Fibroblast of skin of abdomen (primary cell): ENCODE measurements at regions not wholly inside any gene's neighbourhood (a gene's known extent, or its start where the extent isn't known, plus 50 kb on each side); places are given as distances from the start of the nearest gene placed in this dataset.

ENCODE experiments used
- DNase-seq: peaks from one replicate; pipeline ENCODE4 v3.0.0-alpha.2; 2013

DNA sequence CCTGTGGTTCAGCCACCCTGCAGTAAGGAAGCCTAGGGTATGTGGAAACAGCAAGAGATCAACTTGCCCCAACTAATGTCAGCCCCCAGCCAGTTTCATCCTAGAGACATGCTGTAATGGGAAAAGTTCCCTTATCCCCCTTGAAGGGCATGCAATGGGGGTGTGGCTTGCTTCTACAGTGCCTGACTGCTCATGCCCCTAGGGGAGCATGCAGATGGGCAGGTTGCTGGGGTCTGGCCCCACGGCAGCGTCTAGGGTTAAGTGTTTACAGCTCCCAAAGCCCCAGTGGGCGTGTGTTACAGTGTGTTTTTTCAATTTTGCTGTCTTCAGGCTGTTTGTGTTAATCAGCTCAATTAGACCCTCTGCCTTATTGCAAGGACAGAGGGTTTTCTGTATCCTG lies 1105.9 kb downstream of the AMY1C start:
- no peak for DNase-seq

DNA sequence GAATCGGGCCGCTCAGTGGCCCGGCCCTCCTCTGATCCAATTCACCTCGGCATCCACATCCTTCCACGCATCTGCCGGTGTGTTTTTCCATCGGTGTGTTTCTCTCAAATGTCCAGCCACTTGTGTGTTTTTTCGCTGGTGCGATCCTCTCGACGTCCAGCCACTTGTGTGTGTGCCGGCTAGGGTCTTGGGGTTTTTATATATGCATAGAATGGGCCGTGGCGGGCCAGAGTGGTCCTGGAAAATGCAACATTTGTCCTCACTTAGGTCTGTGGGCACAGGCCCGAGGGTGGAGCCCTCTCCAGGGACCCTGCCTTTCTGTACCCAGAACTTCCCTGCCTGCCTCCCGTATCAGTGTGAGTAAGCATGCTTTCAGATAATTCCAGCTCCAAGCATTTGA lies 1106.4 kb downstream of the AMY1C start:
- DNase-seq: no peak

DNA sequence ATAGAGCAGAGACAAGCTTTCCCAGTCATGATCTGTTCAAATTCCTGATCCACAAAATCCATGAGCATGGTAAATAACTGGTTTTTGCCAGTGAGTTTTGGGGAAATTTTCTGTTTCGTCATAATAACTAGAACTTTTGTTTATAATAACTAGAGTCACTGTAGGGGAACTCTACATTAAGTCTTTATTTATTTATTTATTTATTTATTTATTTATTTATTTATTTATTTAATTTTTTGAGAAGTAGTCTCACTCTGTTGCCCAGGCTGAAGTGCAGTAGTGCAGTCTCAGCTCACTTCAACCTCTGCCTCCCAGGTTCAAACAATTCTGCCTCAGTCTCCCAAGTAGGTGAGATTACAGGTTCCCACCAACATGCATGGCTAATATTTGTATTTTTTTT lies 1106.8 kb downstream of the AMY1C start:
- DNase-seq: no peak

DNA sequence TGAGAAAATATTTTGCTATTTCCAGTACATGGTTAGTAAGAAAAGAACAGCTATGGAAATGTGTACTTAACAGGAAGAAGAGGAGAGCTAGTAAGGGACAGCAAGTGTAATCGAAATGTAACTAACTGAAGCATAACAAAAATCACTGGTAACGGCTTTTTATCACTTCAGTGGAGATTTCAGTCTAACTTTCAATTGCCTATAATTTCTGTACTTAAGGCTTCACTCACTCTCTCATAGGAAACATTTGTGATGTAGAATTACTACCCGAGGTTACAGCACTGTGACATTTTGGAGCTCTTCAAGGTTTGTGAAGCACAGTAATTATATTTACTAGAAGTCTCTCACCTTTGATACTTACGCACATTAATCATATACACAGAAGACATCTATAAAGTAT lies 1119.1 kb downstream of the AMY1C start:
- DNase-seq: no peak

DNA sequence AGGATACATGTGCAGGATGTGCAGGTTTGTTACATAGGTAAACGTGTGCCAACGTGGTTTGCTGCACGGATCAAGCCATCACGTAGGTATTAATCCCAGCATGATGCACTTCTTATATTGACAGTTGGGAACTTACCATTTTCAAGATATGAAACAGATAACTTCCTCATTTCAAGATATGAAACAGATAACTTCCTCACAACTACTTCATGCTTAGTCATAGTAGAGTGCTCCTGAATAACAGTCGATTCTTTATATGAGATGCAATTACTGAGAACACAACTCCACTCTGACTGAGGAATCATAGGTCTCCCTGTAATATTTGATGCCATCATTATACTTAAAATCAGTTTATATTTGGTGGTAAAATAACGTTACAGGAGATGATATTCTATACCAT lies 1124.3 kb downstream of the AMY1C start:
- no peak for DNase-seq

DNA sequence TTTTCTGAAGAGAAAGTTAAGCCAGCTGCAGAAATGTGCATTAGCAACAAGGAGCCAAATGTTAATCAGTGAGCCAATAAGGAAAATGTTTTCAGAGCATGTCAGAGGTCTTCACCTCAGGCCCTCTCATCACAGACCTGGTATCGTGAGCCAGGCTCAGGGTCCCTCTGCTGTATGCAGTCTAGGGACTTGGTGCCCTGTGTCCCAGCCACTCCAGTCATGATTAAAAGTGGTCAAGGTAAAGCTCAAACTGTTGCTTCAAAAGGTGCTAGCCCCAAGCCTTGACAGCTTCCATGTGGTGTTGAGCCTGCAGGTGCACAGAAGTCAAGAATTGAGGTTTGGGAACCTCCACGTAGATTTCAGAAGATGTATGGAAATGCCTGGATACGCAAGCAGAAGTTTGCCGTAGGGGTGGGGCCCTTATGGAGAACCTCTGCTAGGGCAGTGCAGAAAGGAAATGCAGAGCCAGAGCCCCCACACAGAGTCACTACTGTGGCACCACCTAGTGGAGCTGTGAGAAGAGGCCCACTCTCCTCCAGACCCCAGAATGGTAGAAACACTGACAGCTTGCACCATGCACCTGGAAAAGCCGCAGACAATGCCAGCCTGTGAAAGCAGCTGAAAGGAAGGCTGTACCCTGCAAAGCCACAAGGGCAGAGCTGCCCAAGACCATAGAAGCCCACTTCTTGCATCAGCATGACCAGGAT lies 1128.7 kb downstream of the AMY1C start:
- DNase-seq: no peak

DNA sequence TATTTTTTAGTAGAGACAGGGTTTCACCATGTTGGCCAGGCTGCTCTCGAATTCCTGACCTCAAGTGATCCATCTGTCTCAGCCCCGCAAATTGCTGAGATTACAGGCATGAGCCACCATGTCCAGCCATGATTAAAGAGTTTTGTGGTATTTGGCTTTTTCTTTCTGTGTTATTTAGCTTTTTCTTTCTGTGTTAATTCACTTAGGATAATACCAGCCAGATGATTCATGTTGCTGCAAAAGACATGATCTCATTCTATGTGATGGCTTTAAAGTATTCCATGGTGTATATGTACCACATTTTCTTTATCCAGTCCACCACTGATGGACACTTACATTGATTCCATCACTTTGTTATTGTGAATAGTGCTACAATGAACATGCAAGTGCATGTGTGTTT lies 1135.2 kb downstream of the AMY1C start:
- peak; percentile 10 for DNase-seq

DNA sequence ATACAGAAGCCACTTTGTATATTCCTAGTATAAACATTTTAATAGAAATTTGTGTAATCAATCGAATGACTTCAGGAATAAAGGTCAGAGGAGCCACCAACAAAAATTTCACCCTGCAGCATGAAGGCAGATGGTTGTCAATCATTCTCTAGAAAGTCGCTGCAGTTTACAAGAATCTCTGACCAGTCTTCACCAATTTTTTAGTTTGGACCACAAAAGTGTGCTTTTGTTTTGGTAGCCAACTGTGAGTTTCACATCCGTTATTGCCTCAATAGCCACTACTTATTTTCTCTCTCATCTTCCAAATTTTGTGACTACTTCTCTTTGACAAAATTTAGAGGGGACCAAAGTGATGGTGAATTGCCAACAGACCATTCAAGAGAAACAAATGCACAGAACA lies 1155.6 kb downstream of the AMY1C start:
- no peak for DNase-seq

DNA sequence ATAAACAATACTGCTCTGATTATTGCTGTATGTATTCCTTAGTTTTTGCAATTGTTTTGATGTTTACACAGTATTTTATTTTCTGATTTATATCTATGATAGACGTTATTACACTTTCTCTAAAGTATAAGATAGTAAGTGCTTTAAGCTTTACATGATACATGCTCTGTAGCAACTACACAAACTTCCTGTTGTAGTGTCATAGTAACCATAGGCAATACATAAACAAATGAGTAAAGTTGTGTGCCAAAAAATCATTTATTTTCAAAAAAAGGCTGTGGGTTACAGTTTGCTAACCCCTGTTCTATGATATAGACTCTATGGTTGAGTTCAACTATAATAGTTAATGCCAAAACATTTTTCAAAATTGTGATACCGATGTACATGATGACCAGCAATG lies 1156.4 kb downstream of the AMY1C start:
- no peak for DNase-seq

DNA sequence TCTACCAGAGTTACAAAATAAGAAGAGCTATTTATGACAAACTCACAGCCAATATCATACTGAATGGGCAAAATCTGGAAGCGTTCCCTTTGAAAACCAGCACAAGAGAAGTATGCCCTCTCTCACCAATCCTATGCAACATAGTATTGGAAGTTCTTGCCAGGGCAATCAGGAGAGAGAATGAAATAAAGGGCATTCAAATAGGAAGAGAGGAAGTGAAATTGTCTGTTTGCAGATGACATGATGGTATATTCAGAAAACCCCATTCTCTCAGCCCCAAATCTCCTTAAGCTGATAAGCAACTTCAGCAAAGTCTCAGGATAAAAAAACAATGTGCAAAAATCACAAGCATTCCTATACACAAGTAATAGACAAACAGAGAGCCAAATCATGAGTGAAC lies 1169.5 kb downstream of the AMY1C start:
- DNase-seq: no peak

DNA sequence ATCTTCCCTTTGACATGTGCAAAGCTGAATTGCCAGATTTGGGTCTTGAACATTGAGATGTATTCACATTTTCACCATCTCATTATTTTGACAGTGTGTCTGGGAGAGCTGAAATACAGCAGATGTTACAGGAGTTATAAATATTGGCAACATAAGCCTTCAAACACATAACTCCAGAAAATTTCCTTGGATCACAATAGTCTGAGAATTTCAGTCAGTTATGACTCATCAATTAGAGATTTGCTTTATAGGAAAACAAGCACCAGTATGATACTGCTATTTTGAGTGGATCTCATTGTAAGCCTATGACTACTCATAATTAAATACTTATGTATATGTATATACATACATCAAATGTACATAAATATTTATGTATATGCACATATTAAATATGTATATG lies 1171.8 kb downstream of the AMY1C start:
- peak; percentile 72 for DNase-seq

DNA sequence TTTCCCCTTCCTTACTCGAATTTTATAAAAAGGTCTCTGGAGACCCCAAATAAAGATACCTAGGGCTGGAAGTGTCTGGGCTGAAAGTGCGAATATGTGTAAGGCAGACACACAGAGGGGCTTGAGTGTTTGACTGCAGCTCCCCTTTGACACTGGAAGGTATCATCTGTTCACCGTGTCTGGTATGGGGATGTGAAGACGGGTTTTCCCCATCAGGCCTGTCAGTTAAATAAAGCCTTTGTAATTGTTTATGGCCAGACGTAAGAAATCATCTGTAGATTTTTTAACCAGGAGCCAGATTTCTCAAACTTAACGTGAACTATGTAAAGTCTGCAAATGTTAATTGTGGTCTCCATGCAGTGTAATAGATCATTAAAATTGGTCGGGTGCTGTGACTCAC lies 1173.4 kb downstream of the AMY1C start:
- no peak for DNase-seq

DNA sequence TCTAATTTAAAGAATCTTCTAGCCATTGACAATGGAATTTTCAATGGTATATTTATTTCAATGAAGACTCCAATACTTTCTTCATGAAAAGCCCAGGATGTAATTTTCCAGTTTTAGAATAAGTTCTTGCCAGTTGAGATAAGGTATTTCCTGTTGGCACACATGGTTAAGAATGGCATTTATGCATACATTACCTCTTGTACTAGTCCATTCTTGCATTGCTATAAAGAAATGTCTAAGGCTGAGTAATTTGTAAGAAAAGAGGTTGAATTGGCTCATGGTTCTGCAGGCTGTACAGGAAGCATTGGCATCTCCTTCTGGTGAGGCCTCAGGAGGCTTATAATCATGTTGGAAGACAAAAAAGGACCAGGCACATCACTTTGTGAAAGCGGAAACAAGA lies 1179.6 kb downstream of the AMY1C start:
- no peak for DNase-seq

DNA sequence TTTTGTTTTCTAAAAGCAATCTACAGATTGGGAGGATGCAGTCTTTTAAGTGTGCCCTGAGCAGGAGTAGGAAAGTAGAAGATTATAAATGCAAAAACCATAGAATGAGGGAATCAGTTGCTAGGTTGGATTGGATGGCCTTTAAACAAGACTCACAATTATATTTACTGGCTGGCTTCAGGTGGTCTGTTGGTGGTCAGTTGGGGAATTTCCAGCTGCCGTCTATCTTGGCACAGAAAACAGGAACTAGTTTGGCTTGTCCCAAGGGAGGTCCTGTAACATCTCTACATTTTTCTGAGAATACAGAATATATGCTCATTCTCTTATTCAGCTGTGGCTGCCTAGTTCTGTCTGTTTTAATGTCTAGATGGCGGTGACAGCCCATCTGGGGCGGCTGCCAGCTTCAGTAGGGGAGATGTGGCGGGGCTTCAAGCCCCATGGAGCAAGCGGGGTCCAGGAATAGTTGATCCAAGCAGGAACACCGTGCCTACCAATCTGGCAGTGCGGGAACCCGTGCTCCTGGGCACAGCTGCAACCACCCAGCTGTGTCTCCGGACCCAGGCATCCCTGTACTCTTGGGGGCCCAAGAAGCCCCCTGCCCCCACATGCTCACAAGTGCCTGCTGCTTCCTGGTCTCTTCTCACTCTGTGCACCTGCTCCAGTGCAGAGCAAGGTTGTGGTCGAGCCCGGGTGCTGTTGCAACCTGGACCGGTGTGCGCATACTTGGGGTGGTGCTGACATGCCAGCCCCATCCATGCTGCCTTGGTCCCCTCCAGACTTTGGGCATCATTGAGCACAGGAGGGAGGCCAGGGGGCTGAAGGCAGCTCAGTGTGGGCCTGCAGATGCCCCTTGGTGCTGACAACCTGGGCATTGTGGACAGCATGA lies 1182.6 kb downstream of the AMY1C start:
- no peak for DNase-seq

DNA sequence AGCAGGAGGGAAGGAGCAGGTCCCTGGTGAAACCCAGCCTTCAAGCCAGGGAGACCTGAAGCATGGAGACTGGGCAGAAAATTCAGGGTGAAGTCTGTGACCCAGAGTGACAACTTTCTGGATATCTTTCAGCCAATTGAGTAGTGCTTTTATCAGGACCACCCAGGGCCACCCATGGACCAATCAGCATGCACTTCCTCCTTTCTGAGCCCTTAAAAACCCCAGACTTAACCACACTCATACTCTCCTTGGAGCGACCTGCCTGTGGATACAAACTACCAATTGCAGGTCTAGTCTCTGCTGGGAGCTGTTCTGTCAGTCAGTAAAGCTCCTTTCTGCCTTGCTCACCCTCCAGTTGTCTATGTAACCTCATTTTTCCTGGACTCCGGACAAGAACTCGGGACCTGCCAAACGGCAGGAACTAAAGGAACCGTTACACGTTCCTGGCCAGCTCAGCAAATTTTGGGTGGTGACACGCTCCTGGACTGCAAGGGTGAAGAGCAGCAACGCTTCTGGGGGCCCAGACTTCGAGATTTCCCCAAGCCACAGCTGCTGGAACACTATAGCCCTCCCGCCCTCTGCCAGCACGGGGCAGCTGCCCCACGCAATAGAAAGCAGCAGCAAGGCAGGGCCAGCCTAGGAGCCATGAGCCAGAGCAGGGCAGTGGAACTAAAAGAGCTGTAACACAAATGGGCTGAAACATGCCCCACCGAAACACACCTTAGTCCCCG lies 1183.4 kb downstream of the AMY1C start:
- no peak for DNase-seq

DNA sequence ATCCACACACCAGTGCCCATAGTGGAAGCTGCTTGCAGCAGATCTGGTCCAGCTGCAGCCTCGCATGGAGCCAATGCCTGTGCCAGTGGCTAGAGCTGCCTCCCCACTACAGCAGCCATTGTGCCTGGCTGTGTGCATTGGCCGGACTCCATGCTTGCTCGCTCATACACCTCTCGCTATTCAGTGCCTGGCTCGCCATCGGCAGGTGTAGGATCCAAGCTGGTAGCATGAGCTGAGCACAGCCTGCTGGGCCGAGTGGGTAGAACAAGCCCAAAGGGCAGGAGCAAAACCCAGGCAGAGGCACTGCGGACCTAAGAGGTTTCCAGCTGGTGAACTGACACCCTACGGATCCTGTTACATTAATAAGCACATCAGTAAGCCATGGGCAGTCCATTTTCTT lies 1184.1 kb downstream of the AMY1C start:
- no peak for DNase-seq

DNA sequence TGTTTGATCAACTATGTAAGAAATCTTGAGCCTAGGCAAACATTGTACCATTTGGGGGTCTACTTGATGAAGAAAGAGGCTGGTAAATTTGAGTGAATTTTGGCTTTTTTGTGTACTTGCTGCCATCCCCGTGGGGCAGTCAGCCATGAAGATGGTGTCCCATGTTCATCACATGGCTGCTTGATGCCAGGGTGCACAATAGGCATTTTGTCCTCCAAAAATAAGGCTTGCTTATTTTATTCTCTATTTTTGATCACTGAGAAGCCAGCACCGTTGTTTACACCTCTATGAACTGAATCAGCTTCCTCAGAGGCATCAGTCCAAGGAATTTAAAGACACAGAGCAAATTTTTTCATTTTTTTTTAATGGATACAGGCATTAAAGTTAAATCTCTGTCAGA lies 1195.7 kb downstream of the AMY1C start:
- DNase-seq: no peak

DNA sequence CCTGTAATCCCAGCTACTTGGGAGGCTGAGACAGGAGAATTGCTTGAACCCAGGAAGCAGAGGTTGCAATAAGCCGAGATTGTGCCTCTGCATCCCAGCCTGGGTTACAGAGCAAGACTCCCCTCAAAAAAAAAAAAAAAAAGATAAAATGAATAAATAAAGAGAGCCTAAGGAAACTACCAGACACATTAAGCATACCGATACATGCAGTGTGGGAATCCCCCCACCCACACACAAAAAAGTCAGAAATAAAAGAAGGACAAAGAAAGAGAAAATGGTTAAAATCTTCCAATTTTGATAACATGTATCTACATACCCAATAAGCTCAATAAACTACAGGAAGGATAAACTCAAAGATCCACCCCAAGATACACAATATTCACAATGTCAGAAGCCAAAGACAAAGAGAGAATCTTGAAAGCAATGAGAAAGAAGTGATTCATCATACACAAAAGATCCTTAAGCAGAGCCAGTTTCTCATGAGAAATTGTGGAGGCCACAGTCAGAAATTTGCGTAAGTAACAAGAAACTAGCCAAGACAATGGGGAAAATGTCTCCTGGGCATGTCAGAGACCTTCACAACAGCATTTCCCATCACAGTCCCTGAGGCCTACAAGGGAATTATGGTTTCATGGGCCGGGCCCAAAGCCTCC lies 1197.0 kb downstream of the AMY1C start:
- no peak for DNase-seq

DNA sequence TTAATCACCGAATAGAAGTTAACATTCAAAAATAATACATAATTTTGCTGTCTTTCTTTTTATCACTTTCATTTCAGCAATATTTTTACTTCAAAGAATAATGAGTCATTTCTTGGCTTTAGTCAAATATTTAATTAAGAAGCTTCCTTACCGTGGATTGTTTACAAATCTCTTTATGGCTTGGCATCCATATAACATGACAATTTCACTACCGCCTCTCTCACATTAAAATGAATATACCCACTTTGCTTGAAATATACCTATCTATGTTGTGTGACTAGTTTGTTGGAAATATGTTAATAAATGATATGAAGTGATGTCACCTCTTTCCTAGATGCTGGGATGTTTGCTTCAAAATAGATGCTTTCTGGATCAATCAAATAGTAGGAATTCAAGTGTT lies 1203.9 kb downstream of the AMY1C start:
- DNase-seq: no peak

DNA sequence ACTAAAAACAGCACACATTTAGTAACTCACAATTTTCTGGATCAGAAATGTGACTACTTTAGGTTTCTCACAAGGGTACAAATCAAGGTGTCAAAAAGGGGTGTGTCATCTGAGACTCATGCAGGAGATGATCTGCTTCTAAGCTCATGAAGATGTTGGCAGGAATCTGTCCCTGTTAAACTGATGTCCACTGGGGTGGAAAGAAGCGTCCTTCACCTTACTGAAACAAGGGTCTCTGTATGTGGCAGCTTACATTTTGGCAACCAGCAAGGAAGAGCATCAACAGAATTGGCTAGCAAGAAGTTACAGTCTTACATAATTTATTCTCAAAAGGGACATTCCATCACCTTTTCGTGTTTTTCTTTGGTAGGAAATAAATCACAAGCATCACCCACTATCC lies 1223.8 kb downstream of the AMY1C start:
- no peak for DNase-seq

DNA sequence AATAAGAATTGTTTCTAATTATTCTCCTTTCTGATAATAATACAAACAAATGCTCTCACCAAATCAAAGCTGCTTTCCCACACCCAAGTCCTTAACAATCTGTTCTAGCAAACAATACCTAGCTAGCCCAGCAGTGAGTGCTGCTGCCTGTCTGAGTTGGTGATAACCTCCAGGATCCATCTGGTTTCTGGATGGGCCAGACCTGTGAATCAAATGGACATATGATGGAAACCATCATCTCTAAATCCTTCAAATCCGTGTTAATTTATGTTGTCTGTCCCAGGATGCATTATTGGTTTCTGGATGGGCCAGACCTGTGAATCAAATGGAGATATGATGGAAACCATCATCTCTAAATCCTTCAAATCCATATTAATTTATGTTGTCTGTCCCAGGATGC lies 1230.0 kb downstream of the AMY1C start:
- no peak for DNase-seq

DNA sequence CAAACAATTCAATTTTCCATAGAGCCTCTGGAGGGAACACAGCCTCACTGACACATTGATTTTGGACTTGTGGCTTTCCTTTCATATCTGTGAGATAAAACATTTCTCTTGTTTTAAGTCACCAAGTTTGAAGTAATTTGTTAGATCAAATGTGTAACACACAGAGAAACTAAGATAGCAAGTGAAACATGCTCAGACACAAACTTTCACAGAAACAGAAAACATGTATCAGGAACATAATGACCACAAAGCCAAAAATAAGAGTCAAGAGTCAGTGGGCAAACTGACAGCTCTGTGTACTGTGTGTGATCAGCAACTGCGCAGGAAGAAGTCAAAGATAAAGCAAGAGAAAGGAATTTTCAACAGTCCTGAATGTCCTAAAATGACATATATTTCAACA lies 1237.5 kb downstream of the AMY1C start:
- no peak for DNase-seq

DNA sequence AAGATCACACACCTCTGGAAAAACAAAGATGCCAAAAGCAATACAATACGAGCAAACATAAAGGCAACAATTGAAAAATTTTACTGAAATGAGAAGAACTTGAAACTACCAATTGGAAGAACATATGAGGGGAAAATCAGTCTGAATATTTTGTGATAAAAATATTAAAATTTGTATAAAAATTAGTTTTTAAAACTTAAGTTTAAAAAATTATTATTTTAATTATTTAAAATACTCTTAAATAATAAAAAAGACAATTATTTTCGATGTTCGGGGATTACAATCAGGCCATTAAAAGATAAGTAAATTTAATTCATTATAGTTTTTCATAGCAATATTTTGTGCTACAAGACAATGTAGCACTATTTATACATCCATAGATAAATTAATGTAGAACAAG lies 1239.3 kb downstream of the AMY1C start:
- no peak for DNase-seq
